ENCODE measurements at regions not wholly inside any gene's neighbourhood (a gene's known extent, or its start where the extent isn't known, plus 50 kb on each side); places are given as distances from the start of the nearest gene placed in this dataset.

DNA sequence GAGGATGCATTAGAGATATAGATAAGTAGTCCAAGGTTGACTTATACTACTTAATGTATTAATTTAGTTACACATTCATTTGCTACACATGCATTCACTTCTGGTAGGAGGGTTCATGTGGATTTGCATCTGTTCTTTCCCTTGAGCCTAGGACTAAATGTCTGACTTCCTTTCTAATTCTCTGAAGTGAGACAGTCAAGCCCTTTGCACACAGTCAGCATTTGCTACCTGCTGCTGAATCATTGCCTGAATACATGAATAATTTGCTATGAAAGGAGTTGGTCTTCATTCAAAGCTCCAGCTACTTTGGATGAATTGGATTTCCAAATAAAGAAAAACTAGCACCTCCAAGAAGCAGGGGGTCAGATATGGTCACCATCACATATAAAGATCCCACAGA lies 154.8 kb upstream of the DAB1 start:
- TF ChIP-seq, protein P1, sequence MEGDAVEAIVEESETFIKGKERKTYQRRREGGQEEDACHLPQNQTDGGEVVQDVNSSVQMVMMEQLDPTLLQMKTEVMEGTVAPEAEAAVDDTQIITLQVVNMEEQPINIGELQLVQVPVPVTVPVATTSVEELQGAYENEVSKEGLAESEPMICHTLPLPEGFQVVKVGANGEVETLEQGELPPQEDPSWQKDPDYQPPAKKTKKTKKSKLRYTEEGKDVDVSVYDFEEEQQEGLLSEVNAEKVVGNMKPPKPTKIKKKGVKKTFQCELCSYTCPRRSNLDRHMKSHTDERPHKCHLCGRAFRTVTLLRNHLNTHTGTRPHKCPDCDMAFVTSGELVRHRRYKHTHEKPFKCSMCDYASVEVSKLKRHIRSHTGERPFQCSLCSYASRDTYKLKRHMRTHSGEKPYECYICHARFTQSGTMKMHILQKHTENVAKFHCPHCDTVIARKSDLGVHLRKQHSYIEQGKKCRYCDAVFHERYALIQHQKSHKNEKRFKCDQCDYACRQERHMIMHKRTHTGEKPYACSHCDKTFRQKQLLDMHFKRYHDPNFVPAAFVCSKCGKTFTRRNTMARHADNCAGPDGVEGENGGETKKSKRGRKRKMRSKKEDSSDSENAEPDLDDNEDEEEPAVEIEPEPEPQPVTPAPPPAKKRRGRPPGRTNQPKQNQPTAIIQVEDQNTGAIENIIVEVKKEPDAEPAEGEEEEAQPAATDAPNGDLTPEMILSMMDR (IDR thresholded peaks at IDR 0.05; ENCODE audit: low read depth, low read length, missing input control) = no peak
- TF ChIP-seq, protein P2, sequence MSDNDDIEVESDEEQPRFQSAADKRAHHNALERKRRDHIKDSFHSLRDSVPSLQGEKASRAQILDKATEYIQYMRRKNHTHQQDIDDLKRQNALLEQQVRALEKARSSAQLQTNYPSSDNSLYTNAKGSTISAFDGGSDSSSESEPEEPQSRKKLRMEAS (IDR thresholded peaks at IDR 0.05) = no peak
- TF ChIP-seq, protein P3, sequence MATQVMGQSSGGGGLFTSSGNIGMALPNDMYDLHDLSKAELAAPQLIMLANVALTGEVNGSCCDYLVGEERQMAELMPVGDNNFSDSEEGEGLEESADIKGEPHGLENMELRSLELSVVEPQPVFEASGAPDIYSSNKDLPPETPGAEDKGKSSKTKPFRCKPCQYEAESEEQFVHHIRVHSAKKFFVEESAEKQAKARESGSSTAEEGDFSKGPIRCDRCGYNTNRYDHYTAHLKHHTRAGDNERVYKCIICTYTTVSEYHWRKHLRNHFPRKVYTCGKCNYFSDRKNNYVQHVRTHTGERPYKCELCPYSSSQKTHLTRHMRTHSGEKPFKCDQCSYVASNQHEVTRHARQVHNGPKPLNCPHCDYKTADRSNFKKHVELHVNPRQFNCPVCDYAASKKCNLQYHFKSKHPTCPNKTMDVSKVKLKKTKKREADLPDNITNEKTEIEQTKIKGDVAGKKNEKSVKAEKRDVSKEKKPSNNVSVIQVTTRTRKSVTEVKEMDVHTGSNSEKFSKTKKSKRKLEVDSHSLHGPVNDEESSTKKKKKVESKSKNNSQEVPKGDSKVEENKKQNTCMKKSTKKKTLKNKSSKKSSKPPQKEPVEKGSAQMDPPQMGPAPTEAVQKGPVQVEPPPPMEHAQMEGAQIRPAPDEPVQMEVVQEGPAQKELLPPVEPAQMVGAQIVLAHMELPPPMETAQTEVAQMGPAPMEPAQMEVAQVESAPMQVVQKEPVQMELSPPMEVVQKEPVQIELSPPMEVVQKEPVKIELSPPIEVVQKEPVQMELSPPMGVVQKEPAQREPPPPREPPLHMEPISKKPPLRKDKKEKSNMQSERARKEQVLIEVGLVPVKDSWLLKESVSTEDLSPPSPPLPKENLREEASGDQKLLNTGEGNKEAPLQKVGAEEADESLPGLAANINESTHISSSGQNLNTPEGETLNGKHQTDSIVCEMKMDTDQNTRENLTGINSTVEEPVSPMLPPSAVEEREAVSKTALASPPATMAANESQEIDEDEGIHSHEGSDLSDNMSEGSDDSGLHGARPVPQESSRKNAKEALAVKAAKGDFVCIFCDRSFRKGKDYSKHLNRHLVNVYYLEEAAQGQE (IDR thresholded peaks at IDR 0.05) = no peak
- TF ChIP-seq HNF4A (conservative IDR thresholded peaks at IDR 0.05) (no peak), YY1 (IDR thresholded peaks at IDR 0.05) (no peak), RAD21 (IDR thresholded peaks at IDR 0.05) (no peak), JUND (IDR thresholded peaks at IDR 0.05) (no peak), TAF1 (conservative IDR thresholded peaks at IDR 0.05) (no peak), SP1 (IDR thresholded peaks at IDR 0.05) (no peak), RXRA (IDR thresholded peaks at IDR 0.05) (no peak)
- TF ChIP-seq, protein P4, sequence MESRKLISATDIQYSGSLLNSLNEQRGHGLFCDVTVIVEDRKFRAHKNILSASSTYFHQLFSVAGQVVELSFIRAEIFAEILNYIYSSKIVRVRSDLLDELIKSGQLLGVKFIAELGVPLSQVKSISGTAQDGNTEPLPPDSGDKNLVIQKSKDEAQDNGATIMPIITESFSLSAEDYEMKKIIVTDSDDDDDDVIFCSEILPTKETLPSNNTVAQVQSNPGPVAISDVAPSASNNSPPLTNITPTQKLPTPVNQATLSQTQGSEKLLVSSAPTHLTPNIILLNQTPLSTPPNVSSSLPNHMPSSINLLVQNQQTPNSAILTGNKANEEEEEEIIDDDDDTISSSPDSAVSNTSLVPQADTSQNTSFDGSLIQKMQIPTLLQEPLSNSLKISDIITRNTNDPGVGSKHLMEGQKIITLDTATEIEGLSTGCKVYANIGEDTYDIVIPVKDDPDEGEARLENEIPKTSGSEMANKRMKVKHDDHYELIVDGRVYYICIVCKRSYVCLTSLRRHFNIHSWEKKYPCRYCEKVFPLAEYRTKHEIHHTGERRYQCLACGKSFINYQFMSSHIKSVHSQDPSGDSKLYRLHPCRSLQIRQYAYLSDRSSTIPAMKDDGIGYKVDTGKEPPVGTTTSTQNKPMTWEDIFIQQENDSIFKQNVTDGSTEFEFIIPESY (IDR thresholded peaks at IDR 0.05) = no peak
- TF ChIP-seq, protein P5, sequence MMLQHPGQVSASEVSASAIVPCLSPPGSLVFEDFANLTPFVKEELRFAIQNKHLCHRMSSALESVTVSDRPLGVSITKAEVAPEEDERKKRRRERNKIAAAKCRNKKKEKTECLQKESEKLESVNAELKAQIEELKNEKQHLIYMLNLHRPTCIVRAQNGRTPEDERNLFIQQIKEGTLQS (IDR thresholded peaks at IDR 0.05) = no peak

Measured in liver (tissue), 3 donors.